GM19023 (cell line): ENCODE measurements at regions not wholly inside any gene's neighbourhood (a gene's known extent, or its start where the extent isn't known, plus 50 kb on each side); places are given as distances from the start of the nearest gene placed in this dataset.

Experiments used
- ATAC-seq: cut with Tn5 transposase; IDR thresholded peaks from one replicate; pipeline ENCODE4 v1.9.1; 2021; ENCODE audit warnings: mild to moderate bottlenecking, moderate library complexity; ENCODE audit not compliant: unreplicated experiment

DNA sequence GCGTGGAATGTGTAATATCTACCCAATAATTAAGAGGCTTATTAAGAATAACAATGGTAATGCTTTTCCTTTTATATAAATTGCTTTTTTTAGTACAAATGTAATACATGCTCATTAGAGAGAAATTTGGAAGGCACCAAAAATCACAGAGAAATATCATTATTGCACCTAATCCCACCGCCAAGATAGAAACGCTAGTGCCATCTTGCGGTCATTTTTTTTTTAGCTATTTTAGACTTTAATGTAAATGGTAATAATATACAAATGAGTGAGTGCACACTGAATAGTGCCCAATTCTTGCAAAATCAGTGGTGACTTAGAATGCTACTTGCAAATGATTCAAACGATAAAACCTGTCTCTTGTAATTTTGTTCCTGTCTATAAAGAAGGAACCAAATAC lies 576.8 kb upstream of the TMEM132C start:
- no peak for ATAC-seq

DNA sequence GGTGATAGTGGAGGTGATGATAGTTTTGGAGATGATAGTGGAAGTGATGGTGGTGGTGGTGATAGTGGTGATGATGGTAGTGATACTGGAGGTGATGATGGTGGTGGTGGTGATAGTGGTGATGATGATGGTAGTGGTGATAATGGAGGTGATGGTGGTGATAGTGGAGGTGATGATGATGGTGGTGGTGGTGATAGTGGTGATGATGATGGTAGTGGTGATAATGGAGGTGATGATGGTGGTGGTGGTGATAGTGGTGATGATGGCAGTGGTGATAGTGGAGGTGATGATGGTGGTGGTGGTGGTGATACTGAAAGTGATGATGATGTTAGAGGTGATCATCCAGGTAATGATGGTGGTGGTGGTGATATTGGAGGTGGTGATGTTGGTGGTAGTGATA lies 570.0 kb upstream of the TMEM132C start:
- ATAC-seq: no peak

DNA sequence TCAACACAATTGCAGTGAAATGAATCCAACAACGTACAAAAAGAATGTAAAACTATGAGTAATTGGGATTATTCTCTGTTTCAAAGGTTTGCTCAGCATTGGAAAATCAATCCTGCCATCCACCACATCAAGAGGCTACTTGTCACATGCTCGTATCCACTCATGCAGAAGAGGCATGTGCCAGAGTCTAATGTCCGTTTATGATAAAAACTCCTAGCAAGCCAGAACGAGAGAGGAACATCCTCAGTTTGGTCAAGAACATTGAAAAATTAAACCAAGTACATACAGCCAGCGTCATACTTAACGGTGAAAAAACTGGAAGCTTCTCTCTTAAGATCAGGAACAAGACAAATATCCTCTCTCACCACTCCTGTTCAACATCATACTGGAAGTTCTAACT lies 563.9 kb upstream of the TMEM132C start:
- ATAC-seq: no peak

DNA sequence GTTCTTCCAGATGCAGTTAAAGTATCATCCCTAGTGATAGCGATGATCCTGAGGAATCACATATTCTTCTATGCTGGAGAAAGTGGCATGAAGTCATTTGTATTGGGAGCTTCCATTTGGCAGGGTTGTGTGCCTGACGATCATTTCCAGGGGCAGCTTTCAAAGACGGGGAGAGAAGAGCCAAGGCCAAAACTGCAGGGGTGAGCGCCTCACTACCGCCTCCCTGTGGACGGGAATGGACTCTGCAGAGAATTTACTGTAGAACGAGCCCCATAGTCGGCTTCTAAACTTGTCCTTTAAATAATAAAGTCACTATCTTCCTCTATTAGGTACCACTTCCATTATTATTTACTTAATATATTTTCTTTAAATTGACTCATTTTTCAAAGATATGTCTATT lies 555.9 kb upstream of the TMEM132C start:
- no peak for ATAC-seq

GRCh38 chr12:127712561-127712960 lies 554.4 kb upstream of the TMEM132C start:
- no peak for ATAC-seq

DNA sequence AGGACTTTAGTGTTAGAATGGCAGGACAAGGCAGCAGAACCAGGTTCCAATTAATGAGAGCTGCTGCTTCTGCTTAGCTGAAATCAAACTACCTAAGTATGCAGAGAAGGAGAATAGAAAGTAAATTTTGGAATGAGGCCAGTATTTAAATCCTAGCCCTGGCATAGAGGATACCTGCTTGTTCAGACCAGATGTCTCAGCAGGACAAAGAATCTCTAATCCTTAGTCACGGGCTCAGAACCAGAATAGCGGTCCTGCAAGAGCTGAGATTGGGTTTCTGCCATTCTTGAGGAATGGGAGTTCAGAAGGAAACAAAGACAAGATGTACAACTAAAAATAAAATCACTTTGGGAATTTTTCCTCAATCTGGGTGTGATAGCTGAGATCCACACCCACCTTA lies 550.8 kb upstream of the TMEM132C start:
- no peak for ATAC-seq

- no peak for ATAC-seq
Observed at GRCh38 chr12:127717278-127717677, 549.7 kb upstream of the TMEM132C start.

GRCh38 chr12:127720334-127720733 lies 546.6 kb upstream of the TMEM132C start:
- no peak for ATAC-seq

GRCh38 chr12:127722611-127723010 lies 544.4 kb upstream of the TMEM132C start:
- ATAC-seq: no peak

GRCh38 chr12:127723251-127723650 lies 543.7 kb upstream of the TMEM132C start:
- ATAC-seq: no peak

- ATAC-seq: no peak
Observed at GRCh38 chr12:127726671-127727315, 540.2 kb upstream of the TMEM132C start.

GRCh38 chr12:127728285-127728684 lies 538.7 kb upstream of the TMEM132C start:
- no peak for ATAC-seq

DNA sequence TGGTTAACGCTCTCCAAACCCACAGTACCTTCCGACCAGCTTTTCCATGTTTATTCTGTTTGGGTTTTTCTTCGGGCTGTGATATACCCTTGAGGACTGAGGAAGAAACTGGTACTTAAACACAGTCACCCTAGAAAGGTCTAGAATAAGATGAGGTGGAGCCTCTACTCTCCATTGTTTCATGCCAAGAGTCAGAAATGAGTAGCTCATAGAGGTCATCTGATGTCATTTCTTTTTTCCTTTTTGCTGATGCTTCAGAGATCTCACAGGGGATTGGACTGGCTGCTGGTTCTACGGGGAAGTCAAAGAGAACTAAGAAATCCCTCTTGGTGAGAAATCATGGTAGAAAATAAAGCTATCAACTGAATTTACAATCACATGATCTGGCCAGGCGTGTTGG lies 538.2 kb upstream of the TMEM132C start:
- ATAC-seq: no peak

DNA sequence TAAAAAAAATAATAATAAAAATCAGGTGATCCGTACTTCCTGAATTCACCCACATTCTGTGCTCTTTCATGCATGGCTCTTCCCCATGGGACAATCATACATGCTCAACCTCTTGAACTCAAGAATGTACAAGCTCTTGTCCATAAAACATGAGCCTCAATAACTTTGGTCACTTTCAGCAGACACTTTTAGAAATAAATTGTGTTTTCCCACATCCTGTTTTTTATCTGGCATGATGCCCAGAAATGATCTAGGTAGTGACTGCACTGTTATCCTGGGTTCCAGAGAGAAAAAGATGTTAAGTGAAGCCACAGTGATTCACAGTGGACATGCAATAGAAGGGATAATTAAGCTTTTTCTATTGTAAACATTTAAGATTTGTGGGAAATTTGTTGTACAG lies 537.6 kb upstream of the TMEM132C start:
- ATAC-seq: no peak

GRCh38 chr12:127731657-127732056 lies 535.3 kb upstream of the TMEM132C start:
- no peak for ATAC-seq

DNA sequence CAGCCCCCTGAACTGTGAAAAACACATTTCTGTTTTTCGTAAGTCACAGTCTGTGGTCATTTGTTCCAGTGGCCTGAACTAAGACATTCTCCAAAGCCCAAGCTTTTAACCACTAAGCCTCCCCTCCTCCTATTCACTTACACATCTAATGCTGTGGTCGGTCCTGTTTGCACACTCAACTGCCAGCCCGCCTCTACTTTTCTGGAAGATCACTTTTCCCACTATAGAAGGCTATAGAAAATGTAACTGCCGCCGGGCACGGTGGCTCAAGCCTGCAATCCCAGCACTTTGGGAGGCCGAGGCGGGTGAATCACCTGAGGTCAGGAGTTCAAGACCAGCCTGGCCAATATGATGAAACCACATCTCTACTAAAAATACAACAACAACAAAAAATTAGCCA lies 524.7 kb upstream of the TMEM132C start:
- no peak for ATAC-seq

DNA sequence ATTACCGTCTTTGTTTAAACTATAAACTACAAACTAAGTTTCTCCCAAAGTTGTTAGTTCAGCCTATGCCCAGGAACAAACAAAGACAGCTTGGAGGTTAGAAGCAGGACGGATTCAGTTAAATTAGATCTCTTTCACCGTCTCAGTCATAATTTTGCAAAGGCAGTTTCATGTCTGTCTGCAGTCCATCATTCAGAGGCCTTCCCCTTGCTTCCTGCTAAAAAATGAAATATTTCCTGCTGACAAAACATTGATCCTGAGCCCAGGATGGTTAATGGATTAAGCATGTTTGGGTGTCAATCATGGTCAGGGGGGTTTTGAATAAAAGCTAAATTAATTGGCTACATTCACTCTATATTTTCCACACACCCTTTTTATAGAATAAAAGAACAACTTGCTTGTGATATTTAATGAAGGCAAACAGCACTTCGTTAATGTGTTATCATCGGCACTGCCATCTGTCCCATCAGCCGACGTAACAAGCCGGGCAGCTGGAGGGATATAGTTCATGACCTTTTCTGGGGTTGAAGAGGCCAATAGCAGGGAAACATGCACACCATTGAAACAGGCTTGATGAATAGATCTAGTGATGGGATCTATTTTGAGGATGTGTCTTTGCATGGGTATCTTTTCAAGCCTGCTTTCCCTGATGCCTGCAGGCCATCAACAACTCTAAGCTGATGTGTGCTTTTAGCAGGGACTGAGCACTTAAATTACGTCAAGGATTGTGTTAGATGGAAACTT lies 521.3 kb upstream of the TMEM132C start:
- no peak for ATAC-seq

- no peak for ATAC-seq
Observed at GRCh38 chr12:127749416-127749815, 517.6 kb upstream of the TMEM132C start.

- no peak for ATAC-seq
Observed at GRCh38 chr12:127750076-127750840, 516.7 kb upstream of the TMEM132C start.

DNA sequence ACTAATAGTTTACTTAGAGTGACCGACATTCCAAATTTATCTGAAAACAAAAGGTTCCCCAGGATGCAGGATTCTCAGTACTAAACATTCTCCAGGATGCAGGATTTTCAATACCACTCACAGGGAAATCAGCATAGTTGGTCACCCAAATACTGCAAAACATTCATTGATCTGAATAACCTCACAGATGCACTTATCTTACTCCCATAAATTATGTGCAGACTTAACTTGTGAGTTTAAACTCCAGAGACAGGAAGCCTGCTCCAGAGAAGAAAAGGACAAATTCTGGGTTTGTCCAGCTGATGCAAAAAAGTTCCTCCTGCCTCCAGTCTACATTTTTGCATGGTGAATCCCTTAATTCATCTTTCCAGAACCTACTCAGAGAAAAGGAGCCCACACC lies 514.2 kb upstream of the TMEM132C start:
- no peak for ATAC-seq

- no peak for ATAC-seq
Observed at GRCh38 chr12:127760357-127760756, 506.6 kb upstream of the TMEM132C start.

- no peak for ATAC-seq
Observed at GRCh38 chr12:127760996-127761395, 506.0 kb upstream of the TMEM132C start.
